DOHH2 (cell line): ENCODE measurements at regions not wholly inside any gene's neighbourhood (a gene's known extent, or its start where the extent isn't known, plus 50 kb on each side); places are given as distances from the start of the nearest gene placed in this dataset.

Source experiments
- CTCF ChIP-seq: fragments of 200-600 bp; sonication (generic); IDR thresholded peaks from one replicate; pipeline ENCODE4 v1.5.1; 2014; ENCODE audit warnings: antibody characterized with exemption, mild to moderate bottlenecking, low read depth, low read length; ENCODE audit not compliant: poor library complexity, severe bottlenecking
- EZH2phosphoT487 ChIP-seq: fragments of 200-600 bp; sonication (generic); IDR thresholded peaks from 2 replicates; pipeline ENCODE4 v1.6.1; 2017; ENCODE audit warnings: borderline replicate concordance, mild to moderate bottlenecking, antibody characterized with exemption, low read length, moderate library complexity, mixed read lengths

GRCh38 chr11:13111813-13112130 is 102.7 kb downstream of the RASSF10 start:
- no peak for TF ChIP-seq CTCF
- no peak for TF ChIP-seq EZH2phosphoT487
